Mucosa of gallbladder (tissue), 1 donor: ENCODE measurements at regions not wholly inside any gene's neighbourhood (a gene's known extent, or its start where the extent isn't known, plus 50 kb on each side); places are given as distances from the start of the nearest gene placed in this dataset.

Experiments used
- DNase-seq: peaks from one replicate; pipeline ENCODE4 v3.0.0-alpha.2; 2020; ENCODE audit warnings: low spot score
- donor health status: DM: no; HTN: no; CAD: no.

- no peak for DNase-seq
These were observed 1385.6 kb upstream of the TMEFF2 start for GRCh38 chr2:193580176-193580950.

GRCh38 chr2:193566886-193567285 lies 1372.2 kb upstream of the TMEFF2 start:
- DNase-seq: no peak

GRCh38 chr2:193566276-193566675 lies 1371.5 kb upstream of the TMEFF2 start:
- DNase-seq: no peak

GRCh38 chr2:193562031-193562430 lies 1367.3 kb upstream of the TMEFF2 start:
- no peak for DNase-seq

GRCh38 chr2:193561054-193561453 lies 1366.3 kb upstream of the TMEFF2 start:
- no peak for DNase-seq

DNA sequence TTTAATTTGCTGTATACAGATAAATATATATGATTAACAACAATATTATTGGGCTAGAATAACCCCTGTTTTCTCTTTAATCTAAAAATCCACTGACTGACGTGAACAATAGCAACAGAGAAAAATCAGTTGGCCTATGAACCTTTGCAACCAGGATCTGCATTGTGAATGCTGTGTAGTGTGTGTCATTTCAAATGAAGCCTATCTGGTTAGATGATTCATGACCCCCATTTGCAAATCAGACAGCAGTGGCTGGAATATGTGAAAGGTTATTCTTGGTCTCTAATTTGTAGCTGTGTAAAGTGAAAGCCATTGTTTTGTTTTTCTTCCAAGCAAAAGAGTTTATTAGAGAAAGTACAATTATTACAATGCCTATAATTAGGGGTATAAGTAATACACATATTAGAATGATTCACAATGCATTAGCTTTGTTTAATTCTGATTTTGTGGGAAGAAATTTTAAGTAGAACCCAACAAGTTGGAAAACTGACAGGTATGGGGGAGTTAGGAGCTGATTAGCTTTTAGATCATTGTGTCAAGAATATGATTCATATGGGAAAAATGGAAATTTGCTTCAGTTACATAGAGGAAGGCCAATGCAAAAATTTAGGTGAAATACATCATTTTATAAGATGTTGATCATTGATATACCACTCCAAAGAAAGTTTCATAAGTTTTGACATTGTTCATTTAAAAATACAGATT lies 1362.2 kb upstream of the TMEFF2 start:
- DNase-seq: no peak

GRCh38 chr2:193549661-193550060 lies 1354.9 kb upstream of the TMEFF2 start:
- DNase-seq: no peak

- no peak for DNase-seq
These were observed 1348.0 kb upstream of the TMEFF2 start for GRCh38 chr2:193542762-193543161.

DNA sequence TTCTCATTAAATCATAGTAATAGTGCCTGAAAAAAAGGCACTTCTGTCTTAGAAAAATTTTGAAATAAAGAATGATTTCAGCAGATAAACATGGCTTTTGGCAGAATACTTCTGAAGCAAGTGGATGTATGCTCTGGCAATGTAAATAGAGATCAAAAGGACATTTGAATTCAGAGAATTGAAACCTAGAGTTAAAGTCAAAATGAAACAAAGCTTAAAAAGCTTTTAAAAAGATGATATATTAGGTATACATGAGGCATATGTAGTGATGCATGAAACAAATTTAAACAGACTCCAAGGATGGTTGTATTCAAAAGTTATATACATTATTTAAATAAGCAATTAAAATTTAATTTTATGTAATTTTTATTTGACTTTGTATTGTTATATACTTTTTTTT lies 1344.5 kb upstream of the TMEFF2 start:
- no peak for DNase-seq

DNA sequence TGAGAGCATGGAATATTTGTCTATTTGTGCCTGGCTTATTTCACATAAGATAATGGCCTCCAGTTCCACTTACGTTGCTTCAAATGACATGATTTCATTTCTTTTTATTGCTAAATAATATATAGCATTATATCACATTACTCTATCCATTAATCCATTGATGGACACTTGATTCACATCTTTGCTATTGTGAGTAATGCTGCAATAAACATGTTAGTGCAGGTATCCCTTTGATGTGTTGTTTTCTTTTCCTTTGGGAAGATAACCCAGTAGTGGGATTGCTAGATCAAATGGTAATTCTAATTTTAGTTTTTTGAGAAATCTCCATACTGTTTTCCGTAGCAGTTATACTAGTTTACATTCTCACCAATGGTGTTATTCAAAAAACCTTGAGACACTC lies 1343.3 kb upstream of the TMEFF2 start:
- DNase-seq: no peak

GRCh38 chr2:193537531-193537930 lies 1342.8 kb upstream of the TMEFF2 start:
- DNase-seq: no peak

DNA sequence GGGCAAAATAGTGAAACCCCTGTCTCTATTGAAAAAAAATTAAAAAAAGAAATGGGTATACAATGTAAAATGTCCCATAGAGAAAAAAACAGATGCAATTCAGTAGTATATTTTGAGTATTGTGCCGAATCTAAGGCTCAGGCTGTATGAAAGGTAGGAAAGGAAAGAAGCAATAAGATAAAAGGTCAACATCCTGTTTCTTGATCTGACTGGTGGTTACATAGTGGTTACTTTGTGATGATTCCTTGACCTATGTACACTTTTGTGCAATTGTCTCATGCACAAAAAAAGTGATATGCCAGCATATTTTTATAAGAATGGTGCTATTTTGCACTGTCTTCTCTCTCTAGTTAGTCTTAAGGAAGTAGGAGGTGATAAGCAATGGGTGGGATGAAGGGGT lies 1333.7 kb upstream of the TMEFF2 start:
- no peak for DNase-seq

DNA sequence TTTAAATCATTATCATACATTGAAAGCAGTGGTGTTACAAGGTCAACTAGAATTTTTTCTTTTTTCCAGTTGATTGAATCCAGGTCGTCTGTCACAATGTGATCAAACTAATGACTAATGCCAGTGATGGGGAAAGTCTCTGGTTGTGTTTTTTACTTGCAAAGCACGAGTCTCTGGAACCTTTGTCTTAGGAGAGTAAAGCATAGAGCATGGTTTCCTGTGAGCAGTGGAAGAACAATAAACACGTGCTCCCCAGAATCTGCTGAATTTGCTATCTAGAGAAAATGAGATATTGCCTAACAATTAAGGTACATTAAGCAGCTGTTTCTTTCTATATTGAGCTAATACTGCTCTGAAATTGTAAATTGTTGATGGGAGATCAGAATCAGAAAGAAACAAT lies 1332.4 kb upstream of the TMEFF2 start:
- DNase-seq: no peak

DNA sequence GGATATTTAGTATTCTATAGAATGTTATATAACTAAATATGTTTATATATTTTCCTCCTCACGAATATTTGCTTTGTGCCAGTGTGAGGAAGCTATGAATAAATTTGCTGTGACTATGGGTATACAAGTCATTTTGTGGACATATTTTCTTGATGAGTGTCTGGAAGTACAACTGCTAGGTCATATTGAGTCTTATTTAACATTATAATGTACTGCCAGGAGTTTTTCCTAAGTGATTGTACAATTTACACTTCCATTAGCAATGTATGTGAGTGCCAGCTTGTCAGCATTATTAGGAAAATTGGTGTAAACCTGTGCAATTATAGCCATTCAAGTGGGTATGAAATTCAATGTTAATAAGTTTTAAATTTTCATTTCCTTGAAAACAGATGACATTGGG lies 1328.9 kb upstream of the TMEFF2 start:
- DNase-seq: no peak

GRCh38 chr2:193521523-193521922 lies 1326.8 kb upstream of the TMEFF2 start:
- no peak for DNase-seq

DNA sequence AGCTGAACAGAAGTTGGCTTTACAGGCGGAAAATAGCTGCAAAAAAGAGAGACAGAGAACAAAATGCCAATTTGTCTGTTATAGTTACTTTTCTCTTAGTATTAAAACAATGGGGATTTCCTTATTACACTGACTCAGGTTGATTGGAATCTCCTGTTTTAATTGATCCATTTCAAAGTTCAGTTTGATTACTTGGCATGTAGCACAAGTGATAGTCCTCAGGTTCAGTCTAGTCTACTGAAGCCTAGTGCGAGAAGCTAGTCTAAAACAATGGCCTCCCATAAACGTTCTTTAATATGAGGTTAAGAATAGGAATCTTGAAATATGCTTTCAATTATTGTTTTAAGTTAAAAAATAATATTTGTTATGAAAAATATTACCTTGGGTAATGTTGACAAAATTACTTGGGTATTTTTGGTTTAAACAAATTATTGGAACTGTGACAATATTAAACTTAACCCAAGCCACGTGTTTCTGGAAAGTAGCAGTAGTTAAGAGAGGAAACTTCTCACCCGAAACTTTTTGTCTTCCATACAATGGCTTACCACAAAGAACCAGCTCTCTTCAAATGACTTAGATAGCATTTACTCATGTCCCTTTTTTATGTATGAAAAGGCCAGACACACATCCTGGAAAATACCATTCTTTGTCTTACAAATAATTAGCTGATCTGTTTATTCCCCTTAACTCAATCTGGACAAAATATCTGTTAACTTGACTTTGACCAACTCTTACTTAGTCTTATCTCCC lies 1326.2 kb upstream of the TMEFF2 start:
- DNase-seq: no peak

GRCh38 chr2:193518041-193518817 lies 1323.5 kb upstream of the TMEFF2 start:
- DNase-seq: no peak

GRCh38 chr2:193517615-193518014 lies 1322.9 kb upstream of the TMEFF2 start:
- no peak for DNase-seq

DNA sequence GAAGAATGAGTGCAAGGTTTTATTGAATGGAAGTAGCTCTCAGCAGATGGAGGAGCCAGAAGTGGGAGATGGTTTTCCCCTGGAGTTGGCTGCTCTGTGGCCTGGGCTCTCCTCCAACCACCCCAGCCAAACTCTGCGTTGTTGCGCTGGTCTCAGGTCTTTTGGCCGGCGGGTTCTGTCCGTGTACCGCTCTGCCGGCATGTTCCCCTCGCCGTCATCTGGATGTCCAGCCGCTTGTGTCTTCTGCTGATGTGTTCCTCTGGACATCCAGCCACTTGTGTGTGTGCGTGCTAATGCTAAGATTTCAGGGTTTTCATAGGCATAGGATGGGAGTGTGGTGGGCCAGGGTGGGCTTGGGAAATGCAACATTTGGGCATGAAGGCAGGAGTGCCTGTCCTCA lies 1311.3 kb upstream of the TMEFF2 start:
- DNase-seq: no peak

DNA sequence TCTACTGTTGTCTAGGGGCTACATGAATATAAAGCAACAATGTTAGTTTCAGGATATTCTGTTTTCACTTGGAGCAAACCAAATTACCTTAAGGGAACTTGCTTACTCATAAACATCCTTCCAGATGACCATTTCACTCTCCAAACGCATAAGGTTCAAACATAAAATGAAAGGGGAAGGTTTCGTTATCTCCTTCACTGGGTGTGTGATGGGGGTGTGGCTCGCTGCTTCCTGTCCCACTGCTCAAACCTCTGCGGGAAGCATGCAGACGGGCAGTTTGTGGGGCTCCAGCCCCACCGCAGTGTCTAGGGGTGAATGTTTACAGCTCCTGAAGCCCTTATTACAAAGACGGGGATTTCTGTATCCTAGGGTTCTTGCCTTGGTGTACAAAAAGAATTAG lies 1310.9 kb upstream of the TMEFF2 start:
- no peak for DNase-seq

DNA sequence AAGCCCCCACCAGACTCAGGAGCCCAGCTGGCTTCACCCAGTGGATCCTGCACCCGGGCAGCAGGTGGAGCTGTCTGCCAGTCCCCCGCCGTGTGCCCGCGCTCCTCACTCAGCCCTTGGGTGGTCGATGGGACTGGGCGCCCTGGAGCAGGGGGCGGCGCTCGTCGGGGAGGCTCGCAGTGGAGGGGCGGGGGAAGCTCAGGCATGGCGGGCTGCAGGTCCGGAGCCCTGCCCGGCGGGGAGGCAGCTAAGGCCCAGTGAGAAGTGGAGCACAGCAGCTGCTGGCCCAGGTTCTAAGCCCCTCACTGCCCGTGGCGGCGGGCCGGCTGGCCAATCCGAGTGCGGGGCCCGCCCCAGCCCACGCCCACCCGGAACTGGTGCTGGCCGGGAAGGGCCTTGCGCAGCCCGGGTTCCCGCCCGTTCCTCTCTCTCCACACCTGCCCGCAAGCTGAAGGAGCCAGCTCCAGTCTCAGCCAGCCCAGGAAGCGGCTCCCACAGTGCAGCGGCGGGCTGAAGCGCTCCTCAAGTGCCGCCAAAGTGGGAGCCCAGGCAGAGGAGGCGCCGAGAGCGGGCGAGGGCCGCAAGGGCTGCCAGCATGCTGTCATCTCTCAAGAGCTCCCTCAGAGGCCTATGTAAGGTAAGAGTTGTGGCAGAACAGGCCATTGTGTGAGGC lies 1307.8 kb upstream of the TMEFF2 start:
- no peak for DNase-seq
